H1 (cell line): ENCODE measurements at regions not wholly inside any gene's neighbourhood (a gene's known extent, or its start where the extent isn't known, plus 50 kb on each side); places are given as distances from the start of the nearest gene placed in this dataset.

Source experiments
- CTCF ChIA-PET: fragments of 300-600 bp; sonication (Branson Sonifier 250); formaldehyde crosslinking; loops from one replicate; lab custom pipeline; 2021; ENCODE audit not compliant: partially characterized antibody; lab: Charles Lee
- POLR2A ChIA-PET: fragments of 300-600 bp; sonication (Branson Sonifier 250); formaldehyde crosslinking; loops from one replicate; lab custom pipeline; 2021; ENCODE audit warnings: inconsistent platforms; ENCODE audit not compliant: partially characterized antibody; lab: Charles Lee
- DNase-seq, 2 experiments: peaks; one replicate each; pipeline versions ENCODE4 v3.0.0 to v3.0.0-alpha.2; 2010 to 2022; ENCODE audit warnings: low spot score in 2 of 2, low read depth in 1 of 2, mixed read lengths in 1 of 2
- FAIRE-seq: peaks from 2 replicates; lab custom pipeline; 2011; peaks lifted over from hg19 to GRCh38; lab: Jason Lieb, UNC
- H2AFZ ChIP-seq: 2 replicates; pipeline ENCODE4 v1.8.1; 2012; ENCODE audit warnings: low read length, inconsistent platforms
- H2AK5ac ChIP-seq: 2 replicates; pipeline ENCODE4 v1.6.1; 2013; ENCODE audit warnings: low read depth, low read length
- H2BK120ac ChIP-seq: replicated peaks from 2 replicates; pipeline ENCODE3; 2013; ENCODE audit warnings: low read depth, low read length, inconsistent platforms
- H2BK12ac ChIP-seq: 2 replicates; pipeline ENCODE4 v1.6.1; 2013; ENCODE audit warnings: low read depth, low read length
- H2BK15ac ChIP-seq: 2 replicates; pipeline ENCODE4 v1.6.1; 2013; ENCODE audit warnings: low read length
- H2BK20ac ChIP-seq: 2 replicates; pipeline ENCODE4 v1.6.1; 2013; ENCODE audit warnings: low read length
- H2BK5ac ChIP-seq: 2 replicates; pipeline ENCODE4 v1.6.1; 2013; ENCODE audit warnings: low read depth, low read length
- H3K14ac ChIP-seq: 2 replicates; pipeline ENCODE4 v1.6.1; 2013; ENCODE audit warnings: inconsistent platforms; ENCODE audit not compliant: insufficient read length
- H3K18ac ChIP-seq: 2 replicates; pipeline ENCODE4 v1.6.1; 2013; ENCODE audit warnings: low read length; ENCODE audit errors: extremely low read depth
- H3K23ac ChIP-seq: 2 replicates; pipeline ENCODE4 v1.6.1; 2013; ENCODE audit warnings: inconsistent platforms; ENCODE audit not compliant: insufficient read length
- H3K23me2 ChIP-seq: 2 replicates; pipeline ENCODE4 v1.6.1; 2013; ENCODE audit warnings: low read depth, low read length
- H3K27ac ChIP-seq: 2 replicates; pipeline ENCODE4 v1.6.1; 2011; ENCODE audit warnings: low read depth, low read length, inconsistent platforms
- H3K27me3 ChIP-seq, 4 experiments: replicated peaks in 1 of 4; 1 replicate in 1 of 4; 2 replicates in 3 of 4; pipeline versions ENCODE4 v1.6.1 to v1.8.1; 2011 to 2013; ENCODE audit warnings: low read length in 3 of 4, mild to moderate bottlenecking in 3 of 4, inconsistent platforms in 2 of 4, mixed read lengths in 2 of 4, moderate library complexity in 1 of 4; ENCODE audit not compliant: control insufficient read depth in 3 of 4, insufficient read depth in 3 of 4; ENCODE audit errors: extremely low read depth in 1 of 4
- H3K36me3 ChIP-seq, 4 experiments: 2 replicates each; pipeline versions ENCODE4 v1.6.1 to v1.8.1; 2011 to 2013; ENCODE audit warnings: mild to moderate bottlenecking in 4 of 4, low read length in 3 of 4, moderate library complexity in 2 of 4, control low read depth in 1 of 4, inconsistent platforms in 1 of 4; ENCODE audit not compliant: insufficient read depth in 4 of 4, control insufficient read depth in 2 of 4
- H3K4ac ChIP-seq: replicated peaks from 2 replicates; pipeline ENCODE3; 2013; ENCODE audit warnings: low read length, low read depth, mixed read lengths, inconsistent platforms; ENCODE audit not compliant: insufficient read length
- H3K4me1 ChIP-seq, 4 experiments: replicated peaks in 1 of 4; 1 replicate in 1 of 4; 2 replicates in 3 of 4; pipeline versions ENCODE4 v1.6.1 to v1.8.1; 2011 to 2013; ENCODE audit warnings: low read length in 3 of 4, inconsistent platforms in 2 of 4, mixed read lengths in 1 of 4; ENCODE audit not compliant: insufficient read depth in 4 of 4, control insufficient read depth in 3 of 4
- H3K4me2 ChIP-seq, 2 experiments: 2 replicates each; pipeline versions ENCODE4 v1.6.1 to v1.8.1; 2011 to 2013; ENCODE audit warnings: low read depth in 2 of 2, low read length in 2 of 2, control low read depth in 1 of 2, inconsistent platforms in 1 of 2, mild to moderate bottlenecking in 1 of 2; ENCODE audit not compliant: insufficient read depth in 1 of 2
- H3K4me3 ChIP-seq, 4 experiments: fragments of 200-600, 300-600 bp in 1 of 4; sonication (generic), shearing (Covaris generic), sonication (Bioruptor Twin) in 1 of 4; 2 replicates each; pipeline versions ENCODE4 v1.5.1 to v1.8.1; 2011 to 2016; ENCODE audit warnings: low read length in 4 of 4, low read depth in 3 of 4, control low read depth in 2 of 4, inconsistent platforms in 2 of 4, mild to moderate bottlenecking in 2 of 4, mixed read lengths in 1 of 4, moderate library complexity in 1 of 4; ENCODE audit not compliant: insufficient read depth in 2 of 4; ENCODE audit errors: extremely low read depth in 1 of 4
- H3K56ac ChIP-seq: replicated peaks from 2 replicates; pipeline ENCODE3; 2013; ENCODE audit warnings: low read depth, mild to moderate bottlenecking, mixed read lengths, low read length, inconsistent platforms; ENCODE audit not compliant: insufficient read length
- H3K79me1 ChIP-seq: 2 replicates; pipeline ENCODE4 v1.6.1; 2013; ENCODE audit warnings: low read depth, low read length, control low read depth
- H3K79me2 ChIP-seq, 2 experiments: 2 replicates each; pipeline versions ENCODE4 v1.6.1 to v1.8.1; 2012 to 2013; ENCODE audit warnings: low read length in 2 of 2, mild to moderate bottlenecking in 2 of 2, inconsistent platforms in 1 of 2; ENCODE audit not compliant: insufficient read depth in 2 of 2, control insufficient read depth in 1 of 2
- H3K9ac ChIP-seq, 4 experiments: replicated peaks in 1 of 4; 1 replicate in 1 of 4; 2 replicates in 3 of 4; pipeline versions ENCODE4 v1.6.1 to v1.8.1; 2011 to 2013; ENCODE audit warnings: low read depth in 3 of 4, low read length in 3 of 4, control low read depth in 2 of 4, mild to moderate bottlenecking in 2 of 4, moderate library complexity in 2 of 4, inconsistent platforms in 1 of 4; ENCODE audit errors: extremely low read depth in 1 of 4
- H3K9me3 ChIP-seq, 2 experiments: 2 replicates each; pipeline versions ENCODE4 v1.6.1 to v1.8.1; 2012 to 2013; ENCODE audit warnings: mild to moderate bottlenecking in 2 of 2, moderate library complexity in 2 of 2, control low read depth in 1 of 2, inconsistent platforms in 1 of 2, low read depth in 1 of 2, low read length in 1 of 2, mixed read lengths in 1 of 2; ENCODE audit not compliant: insufficient read depth in 2 of 2
- H4K20me1 ChIP-seq, 2 experiments: replicated peaks in 1 of 2; 2 replicates each; pipeline versions ENCODE3 to v1.8.1; 2011 to 2013; ENCODE audit warnings: inconsistent platforms in 2 of 2, low read length in 2 of 2, mild to moderate bottlenecking in 1 of 2; ENCODE audit not compliant: insufficient read depth in 2 of 2, control insufficient read depth in 1 of 2
- H4K5ac ChIP-seq: 2 replicates; pipeline ENCODE4 v1.6.1; 2013; ENCODE audit warnings: low read length, low read depth, mixed read lengths, inconsistent platforms; ENCODE audit not compliant: insufficient read length
- H4K8ac ChIP-seq: 2 replicates; pipeline ENCODE4 v1.8.0; 2013; ENCODE audit warnings: mild to moderate bottlenecking, moderate library complexity, low read length, inconsistent platforms; ENCODE audit not compliant: insufficient read depth; ENCODE audit errors: extremely low read depth
- H4K91ac ChIP-seq: replicated peaks from 2 replicates; pipeline ENCODE3; 2013; ENCODE audit warnings: low read length, mixed read lengths, inconsistent platforms; ENCODE audit not compliant: insufficient read length
- BCL11A ChIP-seq, 2 experiments: IDR thresholded peaks; one replicate each; pipeline ENCODE4 v1.6.1; 2011; ENCODE audit warnings: low read depth in 2 of 2, low read length in 2 of 2, mild to moderate bottlenecking in 2 of 2
- CBX5 ChIP-seq: fragments of 300-800, 300-1000 bp; sonication (generic); IDR thresholded peaks from 2 replicates; pipeline ENCODE4 v1.7.1; 2016; ENCODE audit warnings: antibody characterized with exemption, low read length, low read depth
- EGR1 ChIP-seq: IDR thresholded peaks from 2 replicates; pipeline ENCODE4 v1.6.1; 2011; ENCODE audit warnings: low read depth, low read length, borderline replicate concordance
- HDAC6 ChIP-seq: IDR thresholded peaks from one replicate; pipeline ENCODE4 v1.7.1; 2012; ENCODE audit warnings: low read depth, mild to moderate bottlenecking, inconsistent platforms, low read length, moderate library complexity
- SIX5 ChIP-seq: IDR thresholded peaks from 2 replicates; pipeline ENCODE4 v1.6.1; 2011; ENCODE audit warnings: mild to moderate bottlenecking, low read depth, low read length
- WGBS, 2 experiments: shearing (Covaris generic) in 1 of 2; methylation state at CpG; one replicate each; pipeline versions ENCODE4 v1.1.6 to v1.1.7; 2013 to 2015; ENCODE audit warnings: low lambda C conversion rate in 2 of 2, mixed read lengths in 2 of 2, inconsistent platforms in 1 of 2, low coverage in 1 of 2, missing lambda C conversion rate in 1 of 2; ENCODE audit not compliant: insufficient replicate concordance in 2 of 2, insufficient coverage in 1 of 2, insufficient read length in 1 of 2; ENCODE audit errors: extremely low coverage in 1 of 2, missing lambda C conversion rate in 1 of 2; 5-methylcytosine and 5-hydroxymethylcytosine counted together

DNA sequence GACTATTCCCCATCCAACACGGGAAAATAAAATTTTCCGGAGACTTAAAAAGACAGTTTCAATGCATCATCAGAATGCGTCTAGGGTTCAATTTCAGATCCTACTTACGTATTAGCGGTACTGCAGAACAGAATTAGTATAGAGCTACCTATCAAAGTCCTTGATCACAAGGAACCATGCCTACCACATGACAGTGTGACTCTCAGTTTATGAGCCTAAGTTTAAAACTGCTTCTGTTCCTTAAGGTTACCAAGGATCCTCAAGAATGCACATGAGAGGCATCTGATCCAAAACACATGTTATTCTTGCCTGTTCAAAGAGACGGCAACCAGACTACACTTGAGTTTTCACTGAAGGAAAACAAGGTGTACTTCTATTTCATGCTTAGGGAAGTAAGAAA, 369.7 kb downstream of the EPHA4 start:
- Histone ChIP-seq H2BK5ac (no peak overlapping the region), H3K9me3 (no peaks in the 10 kb centered on the region), H3K18ac (no peak overlapping the region), H2BK12ac (no peak overlapping the region), H3K4ac (no peak overlapping the region), H3K56ac (no peak overlapping the region), H3K14ac (no peak overlapping the region), H2AK5ac (no peak overlapping the region), H2BK120ac (no peak overlapping the region), H3K23ac (no peak overlapping the region), H3K4me3 (no peak overlapping the region), H4K20me1 (no peaks in the 10 kb centered on the region), H4K91ac (no peak overlapping the region), H3K79me1 (no peaks in the 10 kb centered on the region), H4K8ac (no peak overlapping the region), H4K5ac (no peak overlapping the region), H2BK15ac (no peak overlapping the region), H3K23me2 (no peaks in the 10 kb centered on the region), H3K79me2 (no peaks in the 10 kb centered on the region), H3K27ac (no peak overlapping the region), H3K9ac (no peak overlapping the region), H3K4me2 (no peak overlapping the region), H2AFZ (no peak overlapping the region), H3K36me3 (no peaks in the 10 kb centered on the region), H3K4me1 (peaks cover 0 to 3% (median 0%) of the 10 kb centered on the region in 4 experiments; a peak in 3 of 7 replicates), H2BK20ac (no peak overlapping the region), H3K27me3 (no peaks in the 10 kb centered on the region)
- POLR2A ChIA-PET = no interaction called here
- DNase-seq (no peak), FAIRE-seq (no peak)
- WGBS, 2 experiments = 95% methylated on average over 6 of the region's 6 CpGs; no CpG with 5 or more reads in 1 of the 2 experiments
- no peak for TF ChIP-seq CBX5
- TF ChIP-seq SIX5 = no peak
- no peak for TF ChIP-seq BCL11A (IDR thresholded peaks at IDR 0.05; ENCODE audit: low read depth in 2 of 2, low read length in 2 of 2)
- TF ChIP-seq EGR1 = no peak
- TF ChIP-seq HDAC6 = no peak
- CTCF ChIA-PET = no interaction called here
